MG63 (cell line): ENCODE measurements at regions not wholly inside any gene's neighbourhood (a gene's known extent, or its start where the extent isn't known, plus 50 kb on each side); places are given as distances from the start of the nearest gene placed in this dataset.
"Not testable (repeated sequence)": the region's sequence is repeated elsewhere in the genome, so short reads cannot be mapped to it uniquely, and the experiment has no call there.

Source experiments
- DNase-seq: peaks from one replicate; pipeline ENCODE4 v3.0.0-alpha.2; 2020
- H3K27me3 ChIP-seq: fragments of 250-450 bp; sonication (Bioruptor Pico); 2 replicates; pipeline ENCODE4 v1.5.1; 2020; ENCODE audit warnings: mild to moderate bottlenecking, moderate library complexity
- H3K36me3 ChIP-seq: fragments of 250-450 bp; sonication (Bioruptor Pico); 2 replicates; pipeline ENCODE4 v1.5.1; 2020; ENCODE audit warnings: mild to moderate bottlenecking, moderate library complexity
- H3K4me3 ChIP-seq: fragments of 250-450 bp; sonication (Bioruptor Pico); 2 replicates; pipeline ENCODE4 v1.5.1; 2020; ENCODE audit warnings: mild to moderate bottlenecking, moderate library complexity
- H3K9me3 ChIP-seq: fragments of 250-450 bp; sonication (Bioruptor Pico); 2 replicates; pipeline ENCODE4 v1.5.1; 2020; ENCODE audit warnings: mild to moderate bottlenecking, moderate library complexity

DNA sequence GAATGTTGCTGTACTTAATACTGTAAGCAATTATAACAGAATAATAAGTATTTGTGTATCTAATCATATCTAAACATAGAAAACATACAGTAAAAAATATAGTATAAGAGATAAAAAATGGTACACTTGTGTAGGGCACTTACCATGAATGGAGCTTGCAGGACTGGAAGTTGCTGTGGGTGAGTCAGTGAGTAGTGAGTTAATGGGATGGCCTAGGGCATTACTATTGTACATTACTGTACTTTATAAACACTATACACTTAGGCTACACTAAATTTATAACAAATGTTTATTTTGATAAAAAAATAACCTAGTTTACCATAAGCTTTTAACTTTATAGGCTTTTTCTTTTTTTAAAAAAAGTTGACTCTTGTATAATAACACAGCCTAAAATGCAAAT lies 1071.2 kb upstream of the SEL1L start:
- DNase-seq = no peak
- no peaks in the 10 kb centered on the region for H3K27me3 ChIP-seq

DNA sequence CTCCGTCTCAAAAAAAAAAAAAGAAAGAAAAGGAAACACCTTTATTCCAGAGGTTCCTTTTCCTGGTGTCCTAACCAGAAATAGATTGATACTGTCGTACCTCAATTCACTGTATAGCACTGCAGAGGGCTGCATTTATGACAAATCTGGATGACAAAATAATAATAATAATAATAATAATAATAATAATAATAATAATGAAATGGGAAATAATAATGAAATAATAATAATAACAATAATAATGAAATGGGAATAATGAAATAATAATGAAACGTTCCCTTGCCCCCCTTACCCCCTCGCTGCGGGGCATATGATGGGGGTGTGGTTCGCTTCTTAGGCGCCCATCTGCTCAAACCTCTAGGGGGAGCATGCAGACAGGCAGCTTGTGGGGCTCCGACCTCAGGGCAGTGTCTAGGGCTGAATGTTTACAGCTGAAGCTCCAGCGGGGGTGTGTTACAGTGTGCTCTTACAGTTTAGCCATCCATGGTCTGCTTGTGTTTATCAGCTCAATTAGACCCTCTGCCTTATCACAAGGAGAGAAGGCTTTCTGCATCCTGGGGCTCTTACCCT lies 1088.3 kb upstream of the SEL1L start:
- Histone ChIP-seq H3K9me3 (no peaks in the 10 kb centered on the region), H3K36me3 (no peaks in the 10 kb centered on the region), H3K27me3 (no peaks in the 10 kb centered on the region), H3K4me3 (no peak overlapping the region)
- no peak for DNase-seq

More for the DNA sequence above, 1071.2 kb upstream of the SEL1L start:
- no peaks in the 10 kb centered on the region for H3K9me3 ChIP-seq
- no peaks in the 10 kb centered on the region for H3K36me3 ChIP-seq
- no peak overlapping the region for H3K4me3 ChIP-seq

DNA sequence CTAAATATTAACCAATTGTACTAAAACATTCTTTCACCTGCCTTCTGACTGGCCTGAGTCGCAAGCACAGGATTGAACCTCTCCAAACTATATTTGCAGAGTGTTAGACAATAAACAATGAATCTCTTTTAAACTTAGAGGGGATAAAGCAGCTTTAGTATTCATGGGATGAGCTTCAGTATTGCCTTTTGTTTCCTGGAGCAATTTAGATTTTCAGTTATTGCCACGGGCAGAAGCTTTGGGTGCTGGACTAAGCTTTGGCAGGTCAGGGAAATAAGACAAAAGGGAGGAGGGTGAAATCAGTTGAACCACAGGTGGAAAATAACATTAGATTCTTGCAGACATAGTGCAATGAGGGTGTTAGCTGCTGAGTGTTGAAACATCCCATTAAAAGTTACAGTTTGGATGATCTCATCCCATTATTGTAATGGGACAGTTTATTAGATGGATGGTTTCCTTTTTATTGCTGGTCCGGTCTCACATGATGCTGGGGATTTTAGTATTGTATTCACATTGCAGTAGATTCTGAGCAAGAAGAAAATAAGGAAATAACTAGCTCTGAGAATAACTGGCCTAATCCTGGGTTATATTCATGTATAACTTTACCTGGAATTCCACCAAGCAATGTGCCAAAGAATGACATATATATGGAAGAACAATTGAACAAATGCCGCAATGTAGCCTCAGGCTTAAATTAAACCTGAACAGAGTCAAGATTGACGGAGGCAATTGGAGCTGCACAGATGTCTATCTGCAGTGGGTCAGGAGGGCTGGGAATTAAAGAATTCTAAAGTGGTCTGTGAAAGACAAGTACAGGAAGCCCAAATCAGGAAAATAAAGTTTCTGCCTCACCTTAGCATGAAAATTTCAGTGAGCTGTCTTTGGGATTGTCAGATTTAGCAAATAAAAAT lies 1092.8 kb upstream of the SEL1L start:
- no peak for DNase-seq
- Histone ChIP-seq H3K4me3 (no peak overlapping the region), H3K36me3 (no peaks in the 10 kb centered on the region), H3K9me3 (no peaks in the 10 kb centered on the region), H3K27me3 (no peaks in the 10 kb centered on the region)

DNA sequence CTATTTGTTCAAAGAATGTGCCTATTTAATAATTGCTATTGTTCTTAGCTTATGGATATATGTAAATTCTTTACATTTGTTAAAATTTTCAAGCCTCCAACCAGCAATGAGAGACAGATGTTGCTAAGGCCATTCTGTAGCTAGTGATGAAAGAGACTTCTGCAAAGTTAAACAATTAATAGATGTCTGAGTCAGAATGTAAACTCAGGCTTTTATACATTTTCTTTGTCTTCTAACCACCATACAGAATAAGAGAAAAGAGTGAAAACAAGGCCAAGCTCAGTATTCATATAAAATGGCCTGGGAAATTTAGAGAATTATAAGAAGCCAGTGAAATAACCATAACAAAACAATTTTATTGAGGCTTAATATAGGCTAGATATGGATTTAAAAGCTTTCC lies 1102.3 kb upstream of the SEL1L start:
- DNase-seq = no peak
- no peaks in the 10 kb centered on the region for H3K36me3 ChIP-seq
- H3K4me3 ChIP-seq = no peak overlapping the region
- H3K9me3 ChIP-seq = no peaks in the 10 kb centered on the region
- no peaks in the 10 kb centered on the region for H3K27me3 ChIP-seq

DNA sequence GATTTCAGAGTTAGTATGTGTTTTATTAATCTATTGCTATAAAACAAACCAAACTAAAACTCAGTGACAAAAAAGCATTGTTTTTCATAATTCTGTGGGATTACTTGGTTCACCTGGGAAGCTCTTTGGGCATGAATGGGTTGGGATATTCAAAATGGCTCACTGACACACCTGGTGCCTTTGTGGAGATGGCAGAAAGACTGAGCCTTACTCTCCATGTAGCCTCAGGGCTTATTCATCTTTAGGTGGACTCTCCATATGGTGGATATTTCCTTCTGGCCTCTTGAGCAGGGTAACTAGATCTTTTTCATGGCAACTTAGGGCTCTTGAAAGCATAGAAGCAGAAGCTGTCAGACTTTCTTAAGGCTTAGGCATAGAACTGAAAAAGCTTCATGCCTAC lies 1102.8 kb upstream of the SEL1L start:
- no peaks in the 10 kb centered on the region for H3K36me3 ChIP-seq

DNA sequence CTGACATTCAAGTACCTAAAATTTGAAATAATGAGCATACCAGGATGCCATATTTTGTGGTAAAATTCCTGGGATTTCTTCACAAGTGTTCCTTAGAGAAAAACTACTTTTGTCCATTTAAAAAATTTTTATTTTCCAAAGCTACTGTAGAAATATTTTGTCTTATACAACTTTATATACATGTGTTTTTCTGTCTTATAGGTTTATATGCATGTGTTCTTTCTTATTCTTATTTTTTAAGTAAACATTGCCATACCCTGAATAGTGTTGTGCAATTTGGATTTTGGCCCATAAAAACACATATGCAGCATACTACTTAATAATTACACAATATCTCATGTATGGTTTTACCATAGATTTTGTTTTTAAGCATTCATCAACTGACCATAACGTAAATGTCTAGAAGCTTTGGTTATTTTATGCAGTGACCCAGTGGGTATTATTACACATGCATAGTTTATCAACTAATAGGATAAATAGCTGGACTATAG lies 1107.4 kb upstream of the SEL1L start:
- Histone ChIP-seq H3K4me3 (no peak overlapping the region), H3K36me3 (no peaks in the 10 kb centered on the region), H3K9me3 (no peaks in the 10 kb centered on the region), H3K27me3 (no peaks in the 10 kb centered on the region)
- DNase-seq = no peak

More for the DNA sequence above, 1102.8 kb upstream of the SEL1L start:
- no peak overlapping the region for H3K4me3 ChIP-seq
- no peak for DNase-seq
- H3K9me3 ChIP-seq = no peaks in the 10 kb centered on the region
- H3K27me3 ChIP-seq = no peaks in the 10 kb centered on the region

DNA sequence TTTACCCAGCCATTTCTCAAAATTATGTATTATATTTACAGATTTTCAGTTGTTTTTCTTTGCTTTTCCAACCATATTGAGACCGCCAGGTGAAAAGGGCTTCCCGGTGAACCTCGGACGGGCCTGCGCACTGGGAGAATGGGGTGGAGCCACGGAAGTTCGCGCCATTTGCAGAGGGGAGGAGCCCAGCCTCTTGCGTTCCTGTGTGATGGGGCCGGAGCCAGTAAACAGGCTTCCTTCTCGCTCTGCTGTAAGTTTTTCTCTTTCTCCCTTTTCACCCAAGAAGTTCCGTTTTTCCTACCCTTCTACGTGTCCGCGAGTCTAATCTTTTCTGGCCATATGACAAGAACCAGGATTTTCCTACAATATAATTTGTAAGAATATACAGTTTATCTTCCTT lies 1108.8 kb upstream of the SEL1L start:
- no peaks in the 10 kb centered on the region for H3K36me3 ChIP-seq
- no peaks in the 10 kb centered on the region for H3K9me3 ChIP-seq
- H3K4me3 ChIP-seq = no peak overlapping the region
- H3K27me3 ChIP-seq = no peaks in the 10 kb centered on the region
- no peak for DNase-seq

DNA sequence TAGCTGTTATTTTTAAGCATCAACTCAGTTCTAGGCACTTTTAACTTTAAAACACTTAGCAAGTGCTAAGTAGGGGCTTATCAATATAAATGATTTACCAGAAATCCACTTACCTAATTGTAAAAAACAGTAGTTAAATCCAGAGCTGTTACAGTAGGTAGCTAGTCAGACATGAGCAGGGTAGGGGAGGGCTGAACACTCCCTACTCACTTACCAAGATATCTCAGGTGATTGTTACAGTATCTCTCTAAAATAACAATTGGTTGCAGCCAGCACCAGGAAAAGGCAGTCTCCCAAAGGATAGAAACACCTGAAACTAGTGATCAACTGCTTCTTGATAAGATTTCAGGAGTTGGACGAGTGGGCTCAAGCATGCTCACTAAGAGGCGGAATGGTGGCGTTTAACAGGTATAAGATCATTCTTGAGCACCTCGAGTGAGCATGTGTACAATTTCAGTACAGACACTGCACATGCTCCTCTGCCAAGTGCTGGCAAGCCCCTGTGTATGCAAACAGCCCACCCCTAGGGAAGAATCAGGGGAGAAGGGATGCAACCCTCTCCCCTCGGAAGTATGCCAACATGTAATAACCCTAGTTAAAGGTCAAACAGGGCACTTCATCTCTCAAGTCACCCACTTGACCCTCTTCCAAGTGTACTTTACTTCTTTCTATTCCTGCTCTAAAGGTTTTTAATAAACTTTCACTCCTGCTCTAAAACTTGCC lies 1113.6 kb upstream of the SEL1L start:
- DNase-seq = no peak
- H3K36me3 ChIP-seq = no peaks in the 10 kb centered on the region
- H3K9me3 ChIP-seq = no peaks in the 10 kb centered on the region
- H3K4me3 ChIP-seq = no peak overlapping the region
- H3K27me3 ChIP-seq = no peaks in the 10 kb centered on the region

DNA sequence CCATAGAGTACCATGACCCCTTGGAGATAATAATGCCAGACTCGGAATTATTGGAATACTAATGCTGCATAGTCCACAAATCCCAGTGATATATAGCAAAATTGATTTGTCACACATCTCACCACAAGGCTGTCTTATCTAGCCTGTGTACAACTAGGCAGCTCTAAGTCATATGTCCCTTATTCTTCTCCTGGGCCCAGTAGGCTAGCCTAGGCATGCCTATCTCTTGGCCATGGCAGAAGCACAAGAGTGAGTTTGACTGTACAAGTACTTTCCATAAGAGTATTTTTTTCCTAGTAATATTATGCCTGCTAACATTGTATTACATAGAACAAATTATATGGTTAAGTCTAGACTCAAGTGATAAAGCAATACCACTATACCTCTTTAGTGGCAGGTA lies 1122.1 kb upstream of the SEL1L start:
- H3K27me3 ChIP-seq = no peaks in the 10 kb centered on the region
- no peak overlapping the region for H3K4me3 ChIP-seq
- no peak for DNase-seq
- no peaks in the 10 kb centered on the region for H3K9me3 ChIP-seq
- H3K36me3 ChIP-seq = no peaks in the 10 kb centered on the region

DNA sequence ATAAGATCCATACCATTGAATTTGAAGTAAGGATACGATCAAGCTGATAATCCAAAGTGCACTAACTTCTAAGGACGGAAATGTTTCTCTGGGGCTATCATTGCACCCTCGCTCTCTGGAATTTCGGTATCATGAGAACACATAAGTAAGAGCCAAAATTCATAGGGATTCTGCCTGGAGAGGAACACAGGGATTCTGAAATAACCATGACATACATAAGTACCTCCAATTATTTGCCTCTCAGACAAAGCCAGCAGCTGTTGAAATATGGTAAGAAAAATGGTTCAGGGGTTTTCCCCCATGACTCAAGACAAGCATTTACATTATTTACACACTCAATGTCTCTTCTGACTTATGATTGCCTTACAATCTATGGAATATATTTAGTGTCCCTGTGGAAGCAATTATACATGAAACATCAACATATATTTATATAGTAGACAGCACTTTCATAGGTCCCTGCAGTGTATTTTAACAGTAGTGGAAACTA lies 1123.6 kb upstream of the SEL1L start:
- no peaks in the 10 kb centered on the region for H3K36me3 ChIP-seq
- no peaks in the 10 kb centered on the region for H3K27me3 ChIP-seq
- H3K9me3 ChIP-seq = no peaks in the 10 kb centered on the region
- no peak overlapping the region for H3K4me3 ChIP-seq
- DNase-seq = no peak

DNA sequence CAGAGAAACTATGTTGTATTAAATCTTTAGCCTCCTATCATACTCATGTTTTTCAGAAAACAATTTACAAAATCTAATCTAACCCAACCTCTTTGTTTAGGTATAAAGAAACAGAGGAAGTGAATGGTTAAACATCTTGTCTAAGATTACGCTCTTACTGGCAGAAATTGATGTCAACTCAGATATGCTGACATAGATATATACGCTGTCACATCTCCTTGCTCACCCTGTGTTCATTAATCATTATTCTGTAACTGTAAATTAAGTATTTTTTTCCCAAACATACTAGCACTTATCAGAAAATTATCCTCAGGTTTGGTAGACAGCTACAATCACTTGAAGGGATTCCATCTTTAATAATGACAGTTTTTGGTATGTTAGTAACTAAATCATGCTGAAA lies 1127.6 kb upstream of the SEL1L start:
- H3K27me3 ChIP-seq = no peaks in the 10 kb centered on the region
- H3K4me3 ChIP-seq = no peak overlapping the region
- no peaks in the 10 kb centered on the region for H3K9me3 ChIP-seq
- no peak for DNase-seq
- no peaks in the 10 kb centered on the region for H3K36me3 ChIP-seq

DNA sequence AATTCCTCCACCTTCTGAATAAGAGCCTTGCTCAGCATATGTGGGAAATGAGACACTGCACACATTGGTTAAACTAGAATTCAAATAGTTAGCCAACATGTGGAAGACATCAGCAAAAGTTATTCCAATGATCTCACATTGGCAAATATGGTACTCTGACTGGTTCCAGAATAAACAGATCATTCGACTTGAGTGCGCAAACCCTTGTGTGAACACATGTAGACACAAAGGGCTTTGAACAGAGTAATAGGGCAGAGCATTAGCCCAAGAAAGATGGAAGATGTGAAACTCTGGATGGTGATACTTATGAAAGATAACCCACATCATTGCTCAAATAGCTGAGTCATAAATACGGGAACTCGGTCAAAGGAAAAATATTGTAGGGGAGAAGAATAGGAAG lies 1133.4 kb upstream of the SEL1L start:
- no peaks in the 10 kb centered on the region for H3K36me3 ChIP-seq
- H3K9me3 ChIP-seq = no peaks in the 10 kb centered on the region
- no peak for DNase-seq
- no peaks in the 10 kb centered on the region for H3K27me3 ChIP-seq
- H3K4me3 ChIP-seq = no peak overlapping the region

DNA sequence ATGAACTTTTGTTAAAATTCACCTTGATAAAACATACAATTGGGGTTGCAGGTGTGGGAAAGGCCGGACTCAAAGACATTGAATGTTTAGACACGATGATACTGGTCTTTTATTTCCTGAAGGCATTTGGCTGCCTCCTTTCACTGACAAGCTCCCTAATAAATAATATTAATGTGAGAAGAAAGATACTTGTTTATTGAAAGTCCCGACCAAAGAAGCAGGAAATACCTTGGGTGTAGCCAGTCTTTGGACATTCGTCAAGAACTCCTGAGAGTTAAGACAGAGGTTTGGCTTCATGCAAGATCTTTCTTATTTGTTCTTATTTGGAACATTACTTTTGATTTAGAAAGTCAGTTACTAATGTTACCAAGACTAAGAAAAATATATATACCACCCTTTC lies 1133.8 kb upstream of the SEL1L start:
- Histone ChIP-seq H3K9me3 (no peaks in the 10 kb centered on the region), H3K27me3 (no peaks in the 10 kb centered on the region), H3K4me3 (no peak overlapping the region), H3K36me3 (no peaks in the 10 kb centered on the region)
- no peak for DNase-seq

DNA sequence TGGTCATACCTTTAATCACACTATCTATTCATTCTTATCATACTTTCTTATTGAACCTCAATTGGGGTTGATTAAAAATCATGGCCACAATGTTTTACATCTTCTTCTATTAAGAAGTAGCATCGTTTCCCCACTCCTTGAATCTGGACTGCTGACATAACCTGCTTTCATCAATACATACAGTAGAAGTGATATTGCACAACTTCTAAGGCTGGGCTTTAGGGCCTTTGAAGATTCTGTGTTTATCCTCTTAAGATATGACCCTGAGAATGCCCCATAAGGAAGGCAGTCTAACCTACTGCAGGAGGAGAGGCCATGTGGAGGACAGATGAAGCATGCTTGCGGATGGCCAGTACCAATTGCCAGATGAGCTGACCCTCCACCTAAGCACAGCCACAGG lies 1142.8 kb upstream of the SEL1L start:
- no peaks in the 10 kb centered on the region for H3K9me3 ChIP-seq
- DNase-seq = no peak
- H3K27me3 ChIP-seq = no peaks in the 10 kb centered on the region
- H3K4me3 ChIP-seq = no peak overlapping the region
- no peaks in the 10 kb centered on the region for H3K36me3 ChIP-seq

DNA sequence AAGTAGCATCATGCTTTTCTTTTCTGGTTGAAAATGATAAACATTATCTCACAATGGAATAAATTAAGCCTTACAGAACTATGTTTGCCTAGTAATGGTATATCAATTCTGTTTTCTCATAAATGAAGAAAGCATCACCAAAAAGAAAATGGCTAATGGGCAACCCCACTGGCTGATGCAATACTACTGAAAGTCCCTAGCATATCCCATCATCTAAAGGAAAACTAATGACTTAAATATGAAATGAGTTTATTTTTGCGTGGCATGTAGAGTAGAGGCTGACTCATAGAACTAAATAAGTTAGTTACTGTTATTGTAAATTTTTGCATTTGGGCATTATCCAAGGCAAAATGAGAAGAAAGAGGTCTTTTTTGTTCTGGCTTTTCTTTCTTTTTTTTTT lies 1156.3 kb upstream of the SEL1L start:
- Histone ChIP-seq H3K4me3 (no peak overlapping the region), H3K36me3 (no peaks in the 10 kb centered on the region), H3K27me3 (no peaks in the 10 kb centered on the region), H3K9me3 (no peaks in the 10 kb centered on the region)
- no peak for DNase-seq

DNA sequence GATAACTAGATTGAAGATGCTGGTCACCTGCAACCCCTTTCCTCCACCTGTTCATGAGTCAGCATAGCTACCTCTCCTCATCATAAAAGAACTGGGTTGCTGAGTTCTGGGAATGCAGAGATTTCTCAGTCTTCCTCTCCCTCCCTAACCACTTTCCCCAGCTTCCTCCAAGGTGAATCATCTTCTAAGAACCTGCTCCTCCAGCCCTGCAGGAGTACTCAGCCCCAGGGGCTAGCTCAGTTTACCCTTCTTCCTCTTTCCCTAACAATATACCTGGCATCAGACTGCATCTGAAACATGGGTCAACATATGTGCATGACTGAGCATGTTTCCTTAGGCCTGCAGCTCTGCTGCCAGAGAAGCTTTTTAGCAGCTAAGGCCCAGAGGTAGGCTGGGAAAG lies 1157.5 kb upstream of the SEL1L start:
- H3K9me3 ChIP-seq, H3K4me3 ChIP-seq, H3K27me3 ChIP-seq, H3K36me3 ChIP-seq, DNase-seq: not testable (repeated sequence)

DNA sequence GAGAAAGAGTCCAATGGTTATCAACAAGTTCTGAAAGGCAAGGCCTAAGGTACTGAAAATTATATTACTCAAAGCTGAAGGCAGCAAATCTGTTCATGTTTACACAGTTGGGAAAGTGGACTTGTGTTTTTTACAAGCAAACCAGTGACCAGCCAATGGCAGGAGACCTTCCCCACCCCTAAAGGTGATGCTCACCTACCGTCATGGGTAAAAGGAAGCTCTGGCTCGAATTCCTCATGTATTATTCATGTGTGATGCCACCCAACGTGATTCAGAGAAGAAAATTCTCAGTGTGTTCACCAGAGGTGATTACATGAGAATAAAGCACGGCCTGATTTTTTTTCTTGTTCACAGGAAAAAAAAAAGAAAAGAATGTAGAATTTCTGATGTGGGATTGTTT lies 1161.2 kb upstream of the SEL1L start:
- no peak overlapping the region for H3K4me3 ChIP-seq
- no peak for DNase-seq
- no peaks in the 10 kb centered on the region for H3K36me3 ChIP-seq
- H3K9me3 ChIP-seq = no peaks in the 10 kb centered on the region
- H3K27me3 ChIP-seq = no peaks in the 10 kb centered on the region
